Stimulated activated CD4-positive, alpha-beta T cell treated with anti-CD3 and anti-CD28 coated beads, Interleukin-4, amount 100 ng/mL, for 48 hours (primary cell): ENCODE measurements at regions not wholly inside any gene's neighbourhood (a gene's known extent, or its start where the extent isn't known, plus 50 kb on each side); places are given as distances from the start of the nearest gene placed in this dataset.

Experiments used
- DNase-seq, 2 donors: peaks; one replicate each; pipeline ENCODE4 v3.0.0-alpha.2; 2020; ENCODE audit warnings: low read depth in 2 of 2

- no peak for DNase-seq
Observed at GRCh38 chr6:105767541-105767940, 318.6 kb upstream of the PRDM1 start.

- no peak for DNase-seq
Observed at GRCh38 chr6:105765239-105765638, 320.9 kb upstream of the PRDM1 start.

GRCh38 chr6:105764315-105764714 lies 321.8 kb upstream of the PRDM1 start:
- no peak for DNase-seq

GRCh38 chr6:105763866-105764265 lies 322.3 kb upstream of the PRDM1 start:
- DNase-seq: no peak

GRCh38 chr6:105760746-105761145 lies 325.4 kb upstream of the PRDM1 start:
- DNase-seq: no peak

- no peak for DNase-seq
Observed at GRCh38 chr6:105759946-105760345, 326.2 kb upstream of the PRDM1 start.

GRCh38 chr6:105759015-105759414 lies 327.1 kb upstream of the PRDM1 start:
- no peak for DNase-seq

GRCh38 chr6:105757512-105758200 lies 328.5 kb upstream of the PRDM1 start:
- no peak for DNase-seq

- DNase-seq: no peak
Observed at GRCh38 chr6:105755885-105756284, 330.3 kb upstream of the PRDM1 start.

GRCh38 chr6:105753620-105754211 lies 332.4 kb upstream of the PRDM1 start:
- DNase-seq: no peak

- DNase-seq: no peak
Observed at GRCh38 chr6:105753207-105753606, 332.9 kb upstream of the PRDM1 start.

GRCh38 chr6:105750089-105750488 lies 336.0 kb upstream of the PRDM1 start:
- no peak for DNase-seq

GRCh38 chr6:105748737-105749161 lies 337.4 kb upstream of the PRDM1 start:
- DNase-seq: no peak

- DNase-seq: no peak
Observed at GRCh38 chr6:105747823-105748405, 338.2 kb upstream of the PRDM1 start.

- DNase-seq: no peak
Observed at GRCh38 chr6:105746509-105746908, 339.6 kb upstream of the PRDM1 start.

GRCh38 chr6:105746130-105746505 lies 340.0 kb upstream of the PRDM1 start:
- DNase-seq: no peak

GRCh38 chr6:105745464-105746129 lies 340.5 kb upstream of the PRDM1 start:
- DNase-seq: no peak

- no peak for DNase-seq
Observed at GRCh38 chr6:105744815-105745214, 341.3 kb upstream of the PRDM1 start.

- DNase-seq: no peak
Observed at GRCh38 chr6:105740946-105741645, 338.2 kb upstream of the PREP start.

- no peak for DNase-seq
Observed at GRCh38 chr6:105739764-105740163, 336.9 kb upstream of the PREP start.

GRCh38 chr6:105733556-105734162 lies 330.8 kb upstream of the PREP start:
- DNase-seq: no peak

GRCh38 chr6:105728995-105729394 lies 326.1 kb upstream of the PREP start:
- DNase-seq: no peak
